Daoy (cell line): ENCODE measurements at regions not wholly inside any gene's neighbourhood (a gene's known extent, or its start where the extent isn't known, plus 50 kb on each side); places are given as distances from the start of the nearest gene placed in this dataset.
"Not testable (repeated sequence)": the region's sequence is repeated elsewhere in the genome, so short reads cannot be mapped to it uniquely, and the experiment has no call there.

Experiments used
- DNase-seq: peaks from one replicate; pipeline ENCODE4 v3.0.0-alpha.2; 2015; ENCODE audit warnings: low read depth

GRCh38 chr13:42373048-42373812 is 101.3 kb downstream of the AKAP11 start:
- DNase-seq, result no peak

GRCh38 chr13:42375663-42376062 is 103.7 kb downstream of the AKAP11 start:
- DNase-seq, result no peak

GRCh38 chr13:42377640-42378382 is 105.9 kb downstream of the AKAP11 start:
- DNase-seq, result peak; percentile 26

- DNase-seq, result no peak
These were observed 106.4 kb downstream of the AKAP11 start for GRCh38 chr13:42378383-42378780.

GRCh38 chr13:42379241-42379640 is 107.3 kb downstream of the AKAP11 start:
- no peak for DNase-seq

- no peak for DNase-seq
These were observed 108.6 kb downstream of the AKAP11 start for GRCh38 chr13:42380420-42381164.

GRCh38 chr13:42381165-42381425 is 109.1 kb downstream of the AKAP11 start:
- no peak for DNase-seq

GRCh38 chr13:42381426-42381825 is 109.5 kb downstream of the AKAP11 start:
- DNase-seq, result not testable (repeated sequence)

- no peak for DNase-seq
These were observed 111.1 kb downstream of the AKAP11 start for GRCh38 chr13:42383025-42383424.

- no peak for DNase-seq
These were observed 112.3 kb downstream of the AKAP11 start for GRCh38 chr13:42384265-42384664.

GRCh38 chr13:42388326-42388725 is 116.4 kb downstream of the AKAP11 start:
- DNase-seq, result no peak

- DNase-seq, result no peak
These were observed 117.1 kb downstream of the AKAP11 start for GRCh38 chr13:42389041-42389440.

- no peak for DNase-seq
These were observed 120.2 kb downstream of the AKAP11 start for GRCh38 chr13:42392180-42392579.

- DNase-seq, result no peak
These were observed 121.0 kb downstream of the AKAP11 start for GRCh38 chr13:42392716-42393572.

- DNase-seq, result no peak
These were observed 121.8 kb downstream of the AKAP11 start for GRCh38 chr13:42393573-42394360.

GRCh38 chr13:42394361-42394708 is 122.4 kb downstream of the AKAP11 start:
- no peak for DNase-seq

- no peak for DNase-seq
These were observed 122.7 kb downstream of the AKAP11 start for GRCh38 chr13:42394711-42395085.

GRCh38 chr13:42395086-42395821 is 123.3 kb downstream of the AKAP11 start:
- no peak for DNase-seq

GRCh38 chr13:42396501-42396900 is 124.5 kb downstream of the AKAP11 start:
- DNase-seq, result peak; percentile 39

GRCh38 chr13:42396901-42397655 is 125.1 kb downstream of the AKAP11 start:
- DNase-seq, result peak; percentile 23
